ENCODE measurements at regions not wholly inside any gene's neighbourhood (a gene's known extent, or its start where the extent isn't known, plus 50 kb on each side); places are given as distances from the start of the nearest gene placed in this dataset.
A peak's percentile ranks its signal among the peaks of the same experiment; 100 is the strongest.

- peaks cover 0 to 6% of the 10 kb centered on the region in 2 experiments for H3K27me3 ChIP-seq (ENCODE audit: control insufficient read depth in 1 of 2, insufficient read depth in 1 of 2, low read length in 2 of 2)
- peak; percentile 15 for DNase-seq
- peak overlapping the region; percentile 41 to 72 for H3K4me3 ChIP-seq (ENCODE audit: insufficient read depth in 1 of 2, low read depth in 1 of 2, low read length in 2 of 2)
- H3K14ac ChIP-seq (ENCODE audit: low read length in 2 of 2) = no peak overlapping the region
- no peaks in the 10 kb centered on the region for H3K36me3 ChIP-seq (ENCODE audit: control insufficient read depth in 1 of 2, insufficient read depth in 2 of 2, low read depth in 1 of 2, low read length in 2 of 2)
- no peak overlapping the region for H3K4ac ChIP-seq (ENCODE audit: low read depth in 1 of 2, low read length in 2 of 2)
- H2BK12ac ChIP-seq (ENCODE audit: low read length in 2 of 2) = no peak overlapping the region
- H2BK120ac ChIP-seq (ENCODE audit: low read depth, low read length) = no peak overlapping the region
- H2AFZ ChIP-seq (ENCODE audit: low read depth, low read length) = peak overlapping the region; percentile 47
- H3K4me2 ChIP-seq (ENCODE audit: low read length, poor library complexity, severe bottlenecking) = peak overlapping the region; percentile 25
- WGBS = 20% methylated on average over 5 of the region's 6 CpGs
- no peak overlapping the region for H2BK5ac ChIP-seq (ENCODE audit: low read depth, low read length, poor library complexity, severe bottlenecking)
- no peaks in the 10 kb centered on the region for H3K9me3 ChIP-seq (ENCODE audit: control insufficient read depth, low read length)
- no peak overlapping the region for H4K8ac ChIP-seq (ENCODE audit: low read length)
- no peak overlapping the region for H3K18ac ChIP-seq (ENCODE audit: low read depth in 1 of 2, low read length in 2 of 2)
- no peak overlapping the region for H4K91ac ChIP-seq (ENCODE audit: low read length)
- no peaks in the 10 kb centered on the region for H3K79me1 ChIP-seq (replicated peaks; ENCODE audit: low read length, poor library complexity, severe bottlenecking)
- no peak overlapping the region for H2BK15ac ChIP-seq (ENCODE audit: low read depth, poor library complexity, severe bottlenecking)
- H3K27ac ChIP-seq (ENCODE audit: low read length, poor library complexity, severe bottlenecking) = no peak overlapping the region
- H2AK5ac ChIP-seq (ENCODE audit: low read length, severe bottlenecking) = no peak overlapping the region
- peak overlapping the region; percentile 76 for H3K9ac ChIP-seq (ENCODE audit: low read length)
- no peak overlapping the region for H3K23ac ChIP-seq (ENCODE audit: low read length in 2 of 2)
- H3K4me1 ChIP-seq (ENCODE audit: control insufficient read depth, insufficient read depth, low read depth, low read length) = peaks cover 2% of the 10 kb centered on the region
These were observed 93.6 kb upstream of the RASGEF1B start for GRCh38 chr4:81565142-81565870.

- DNase-seq = no peak
- H3K23ac ChIP-seq (ENCODE audit: low read length in 2 of 2) = no peak overlapping the region
- no peak overlapping the region for H2BK12ac ChIP-seq (ENCODE audit: low read length in 2 of 2)
- H3K79me1 ChIP-seq (replicated peaks; ENCODE audit: low read length, poor library complexity, severe bottlenecking) = no peaks in the 10 kb centered on the region
- H3K4me3 ChIP-seq (ENCODE audit: insufficient read depth in 1 of 2, low read depth in 1 of 2, low read length in 2 of 2) = no peak overlapping the region
- no peak overlapping the region for H4K8ac ChIP-seq (ENCODE audit: low read length)
- peaks cover 0 to 6% of the 10 kb centered on the region in 2 experiments for H3K27me3 ChIP-seq (ENCODE audit: control insufficient read depth in 1 of 2, insufficient read depth in 1 of 2, low read length in 2 of 2)
- no peak overlapping the region for H2AK5ac ChIP-seq (ENCODE audit: low read length, severe bottlenecking)
- 100% methylated on average over 2 of the region's 3 CpGs for WGBS
- no peak overlapping the region for H4K91ac ChIP-seq (ENCODE audit: low read length)
- no peak overlapping the region for H3K4me2 ChIP-seq (ENCODE audit: low read length, poor library complexity, severe bottlenecking)
- H3K14ac ChIP-seq (ENCODE audit: low read length in 2 of 2) = no peak overlapping the region
- H2BK5ac ChIP-seq (ENCODE audit: low read depth, low read length, poor library complexity, severe bottlenecking) = no peak overlapping the region
- no peak overlapping the region for H3K9ac ChIP-seq (ENCODE audit: low read length)
- H2BK120ac ChIP-seq (ENCODE audit: low read depth, low read length) = no peak overlapping the region
- H3K27ac ChIP-seq (ENCODE audit: low read length, poor library complexity, severe bottlenecking) = no peak overlapping the region
- H3K4me1 ChIP-seq (ENCODE audit: control insufficient read depth, insufficient read depth, low read depth, low read length) = peaks cover 2% of the 10 kb centered on the region
- H3K4ac ChIP-seq (ENCODE audit: low read depth in 1 of 2, low read length in 2 of 2) = no peak overlapping the region
- no peak overlapping the region for H3K18ac ChIP-seq (ENCODE audit: low read depth in 1 of 2, low read length in 2 of 2)
- no peak overlapping the region for H2BK15ac ChIP-seq (ENCODE audit: low read depth, poor library complexity, severe bottlenecking)
- no peak overlapping the region for H2AFZ ChIP-seq (ENCODE audit: low read depth, low read length)
- H3K36me3 ChIP-seq (ENCODE audit: control insufficient read depth in 1 of 2, insufficient read depth in 2 of 2, low read depth in 1 of 2, low read length in 2 of 2) = no peaks in the 10 kb centered on the region
- H3K9me3 ChIP-seq (ENCODE audit: control insufficient read depth, low read length) = no peaks in the 10 kb centered on the region
These were observed 92.3 kb upstream of the RASGEF1B start for GRCh38 chr4:81564025-81564424.

GRCh38 chr4:81562093-81562492 lies 90.4 kb upstream of the RASGEF1B start:
- no CpG with 5 or more reads among the region's 1 CpG for WGBS

GRCh38 chr4:81557306-81557705 lies 85.6 kb upstream of the RASGEF1B start:
- Histone ChIP-seq H2AK5ac (ENCODE audit: low read length, severe bottlenecking) (no peak overlapping the region), H3K4me2 (ENCODE audit: low read length, poor library complexity, severe bottlenecking) (no peak overlapping the region), H3K9me3 (ENCODE audit: control insufficient read depth, low read length) (no peaks in the 10 kb centered on the region), H3K4me1 (ENCODE audit: control insufficient read depth, insufficient read depth, low read depth, low read length) (no peaks in the 10 kb centered on the region), H3K18ac (ENCODE audit: low read depth in 1 of 2, low read length in 2 of 2) (no peak overlapping the region), H2BK5ac (ENCODE audit: low read depth, low read length, poor library complexity, severe bottlenecking) (no peak overlapping the region), H3K36me3 (ENCODE audit: control insufficient read depth in 1 of 2, insufficient read depth in 2 of 2, low read depth in 1 of 2, low read length in 2 of 2) (no peaks in the 10 kb centered on the region), H3K4me3 (ENCODE audit: insufficient read depth in 1 of 2, low read depth in 1 of 2, low read length in 2 of 2) (no peak overlapping the region), H2AFZ (ENCODE audit: low read depth, low read length) (no peak overlapping the region), H3K9ac (ENCODE audit: low read length) (no peak overlapping the region), H3K79me1 (replicated peaks; ENCODE audit: low read length, poor library complexity, severe bottlenecking) (no peaks in the 10 kb centered on the region), H3K4ac (ENCODE audit: low read depth in 1 of 2, low read length in 2 of 2) (no peak overlapping the region), H2BK15ac (ENCODE audit: low read depth, poor library complexity, severe bottlenecking) (no peak overlapping the region), H3K27me3 (ENCODE audit: control insufficient read depth in 1 of 2, insufficient read depth in 1 of 2, low read length in 2 of 2) (no peaks in the 10 kb centered on the region), H3K27ac (ENCODE audit: low read length, poor library complexity, severe bottlenecking) (no peak overlapping the region), H3K14ac (ENCODE audit: low read length in 2 of 2) (no peak overlapping the region), H3K23ac (ENCODE audit: low read length in 2 of 2) (no peak overlapping the region), H4K91ac (ENCODE audit: low read length) (no peak overlapping the region), H2BK12ac (ENCODE audit: low read length in 2 of 2) (no peak overlapping the region), H2BK120ac (ENCODE audit: low read depth, low read length) (no peak overlapping the region), H4K8ac (ENCODE audit: low read length) (no peak overlapping the region)
- no peak for DNase-seq

More at GRCh38 chr4:81562093-81562492, 90.4 kb upstream of the RASGEF1B start:
- H3K18ac ChIP-seq (ENCODE audit: low read depth in 1 of 2, low read length in 2 of 2) = no peak overlapping the region
- no peak overlapping the region for H2BK120ac ChIP-seq (ENCODE audit: low read depth, low read length)
- peaks cover 2% of the 10 kb centered on the region for H3K4me1 ChIP-seq (ENCODE audit: control insufficient read depth, insufficient read depth, low read depth, low read length)
- no peak overlapping the region for H3K23ac ChIP-seq (ENCODE audit: low read length in 2 of 2)
- no peak overlapping the region for H3K4me3 ChIP-seq (ENCODE audit: insufficient read depth in 1 of 2, low read depth in 1 of 2, low read length in 2 of 2)
- no peak overlapping the region for H4K8ac ChIP-seq (ENCODE audit: low read length)
- no peak overlapping the region for H2BK15ac ChIP-seq (ENCODE audit: low read depth, poor library complexity, severe bottlenecking)
- H3K14ac ChIP-seq (ENCODE audit: low read length in 2 of 2) = no peak overlapping the region
- H2AK5ac ChIP-seq (ENCODE audit: low read length, severe bottlenecking) = no peak overlapping the region
- no peak overlapping the region for H2BK5ac ChIP-seq (ENCODE audit: low read depth, low read length, poor library complexity, severe bottlenecking)
- no peak overlapping the region for H3K9ac ChIP-seq (ENCODE audit: low read length)
- DNase-seq = no peak
- no peak overlapping the region for H2BK12ac ChIP-seq (ENCODE audit: low read length in 2 of 2)
- no peak overlapping the region for H3K27ac ChIP-seq (ENCODE audit: low read length, poor library complexity, severe bottlenecking)
- H3K9me3 ChIP-seq (ENCODE audit: control insufficient read depth, low read length) = no peaks in the 10 kb centered on the region
- H3K4me2 ChIP-seq (ENCODE audit: low read length, poor library complexity, severe bottlenecking) = no peak overlapping the region
- peaks cover 0 to 6% of the 10 kb centered on the region in 2 experiments for H3K27me3 ChIP-seq (ENCODE audit: control insufficient read depth in 1 of 2, insufficient read depth in 1 of 2, low read length in 2 of 2)
- no peak overlapping the region for H4K91ac ChIP-seq (ENCODE audit: low read length)
- no peaks in the 10 kb centered on the region for H3K36me3 ChIP-seq (ENCODE audit: control insufficient read depth in 1 of 2, insufficient read depth in 2 of 2, low read depth in 1 of 2, low read length in 2 of 2)
- H3K4ac ChIP-seq (ENCODE audit: low read depth in 1 of 2, low read length in 2 of 2) = no peak overlapping the region
- H3K79me1 ChIP-seq (replicated peaks; ENCODE audit: low read length, poor library complexity, severe bottlenecking) = no peaks in the 10 kb centered on the region
- H2AFZ ChIP-seq (ENCODE audit: low read depth, low read length) = no peak overlapping the region

Measured in mesenchymal stem cell (in vitro differentiated cells and primary cell).